H1 (cell line): ENCODE measurements at regions not wholly inside any gene's neighbourhood (a gene's known extent, or its start where the extent isn't known, plus 50 kb on each side); places are given as distances from the start of the nearest gene placed in this dataset.

Experiments used
- RAD21 ChIP-seq, 2 experiments: IDR thresholded peaks in 1 of 2; conservative IDR thresholded peaks in 1 of 2; 2 replicates each; pipeline ENCODE4 v1.6.1; 2011; ENCODE audit warnings: low read depth in 2 of 2, low read length in 2 of 2, improper control_type of control experiment in 1 of 2, inconsistent platforms in 1 of 2, mild to moderate bottlenecking in 1 of 2, moderate library complexity in 1 of 2
- SAP30 ChIP-seq: fragments of 300-600 bp; sonication (generic); IDR thresholded peaks from 2 replicates; pipeline ENCODE4 v1.7.1; 2012; ENCODE audit warnings: low read length, moderate library complexity, mild to moderate bottlenecking, inconsistent platforms; ENCODE audit not compliant: insufficient read depth, insufficient replicate concordance

GRCh38 chr6:137949686-137950390 is 82.8 kb downstream of the TNFAIP3 start (continued):
- TF ChIP-seq SAP30 (no peak), RAD21 (IDR thresholded peaks at IDR 0.05 in 1 of 2, conservative IDR thresholded peaks at IDR 0.05 in 1 of 2; ENCODE audit: low read depth in 2 of 2, low read length in 2 of 2) (no peak)
